B cell (primary cell): ENCODE measurements at regions not wholly inside any gene's neighbourhood (a gene's known extent, or its start where the extent isn't known, plus 50 kb on each side); places are given as distances from the start of the nearest gene placed in this dataset.

Experiments
- ATAC-seq: fragments of 200-7000 bp; cut with Tn5 transposase; one replicate; pipeline ENCODE4 v1.10.0; 2021; ENCODE audit warnings: low read depth, mild to moderate bottlenecking, moderate number of reproducible peaks, moderate library complexity
- CTCF ChIA-PET: fragments of 350-600 bp; sonication (Branson Sonifier 250); formaldehyde crosslinking; loops from one replicate; lab custom pipeline; 2021; ENCODE audit warnings: antibody characterized with exemption, inconsistent platforms; lab: Charles Lee
- POLR2A ChIA-PET: fragments of 350-600 bp; sonication (Branson Sonifier 250); formaldehyde crosslinking; loops from one replicate; lab custom pipeline; 2021; ENCODE audit warnings: antibody characterized with exemption; lab: Charles Lee
- DNase-seq: peaks from one replicate; pipeline ENCODE4 v3.0.0; 2013
- H2AFZ ChIP-seq: 2 replicates; pipeline ENCODE4 v1.6.1; 2012; ENCODE audit warnings: mild to moderate bottlenecking, low read depth, low read length; ENCODE audit not compliant: insufficient read depth, poor library complexity, severe bottlenecking
- H3K27ac ChIP-seq, 2 donors: 1 replicate in 1 of 2; 2 replicates in 1 of 2; pipeline ENCODE4 v1.5.1; 2012 to 2013; ENCODE audit warnings: low read length in 2 of 2, mild to moderate bottlenecking in 2 of 2, moderate library complexity in 1 of 2
- H3K27me3 ChIP-seq, 4 experiments: fragments of 200-600 bp in 1 of 4; sonication (generic) in 1 of 4; replicated peaks in 1 of 4; 1 replicate in 2 of 4; 2 replicates in 2 of 4; pipeline versions ENCODE4 v1.6.1 to v1.7.0; 2013 to 2016; ENCODE audit warnings: low read length in 3 of 4, mild to moderate bottlenecking in 2 of 4, mixed read lengths in 1 of 4, moderate library complexity in 1 of 4; ENCODE audit not compliant: insufficient read depth in 4 of 4, control insufficient read depth in 3 of 4; ENCODE audit errors: control extremely low read depth in 1 of 4
- H3K36me3 ChIP-seq, 2 experiments: replicated peaks in 1 of 2; 1 replicate in 1 of 2; 2 replicates in 1 of 2; pipeline versions ENCODE4 v1.6.1 to v1.7.1; 2013; ENCODE audit warnings: low read length in 1 of 2; ENCODE audit not compliant: insufficient read depth in 2 of 2, control insufficient read depth in 1 of 2; ENCODE audit errors: control extremely low read depth in 1 of 2, extremely low read depth in 1 of 2
- H3K4me1 ChIP-seq, 2 donors: fragments of 200-600 bp in 1 of 2; sonication (generic) in 1 of 2; 1 replicate in 1 of 2; 2 replicates in 1 of 2; pipeline versions ENCODE4 v1.5.1 to v1.6.1; 2013 to 2017; ENCODE audit warnings: low read length in 2 of 2; ENCODE audit not compliant: control insufficient read depth in 2 of 2, insufficient read depth in 2 of 2
- H3K4me2 ChIP-seq: replicated peaks from 2 replicates; pipeline ENCODE3; 2012; ENCODE audit warnings: mild to moderate bottlenecking, low read depth, low read length; ENCODE audit not compliant: poor library complexity, severe bottlenecking
- H3K4me3 ChIP-seq, 5 experiments: fragments of 200-600 bp in 1 of 5; sonication (generic) in 1 of 5; 1 replicate in 3 of 5; 2 replicates in 2 of 5; pipeline versions ENCODE4 v1.5.1 to v1.7.0; 2011 to 2016; ENCODE audit warnings: low read length in 4 of 5, mild to moderate bottlenecking in 4 of 5, low read depth in 2 of 5, control low read depth in 1 of 5, moderate library complexity in 1 of 5; ENCODE audit not compliant: insufficient read depth in 1 of 5; ENCODE audit errors: control extremely low read depth in 1 of 5, extremely low read depth in 1 of 5
- H3K79me2 ChIP-seq: fragments of 200-600 bp; sonication (generic); one replicate; pipeline ENCODE4 v1.6.0; 2016; ENCODE audit warnings: low read length; ENCODE audit not compliant: control insufficient read depth, insufficient read depth
- H3K9ac ChIP-seq: fragments of 200-600 bp; sonication (generic); 2 replicates; pipeline ENCODE4 v1.6.1; 2017; ENCODE audit warnings: mild to moderate bottlenecking, low read length, moderate library complexity
- H3K9me3 ChIP-seq, 3 donors: one replicate each; pipeline versions ENCODE4 v1.6.1 to v1.7.1; 2013; ENCODE audit warnings: low read length in 2 of 3; ENCODE audit not compliant: control insufficient read depth in 2 of 3, insufficient read depth in 1 of 3; ENCODE audit errors: control extremely low read depth in 1 of 3
- H4K20me1 ChIP-seq: 2 replicates; pipeline ENCODE4 v1.6.0; 2012; ENCODE audit warnings: mild to moderate bottlenecking, low read length; ENCODE audit not compliant: insufficient read depth, control insufficient read depth, poor library complexity, severe bottlenecking
- H3K27ac Mint-ChIP-seq: one replicate; pipeline ENCODE4 v1.8.0; 2021; ENCODE audit warnings: mixed read lengths
- H3K27me3 Mint-ChIP-seq: one replicate; pipeline ENCODE4 v1.8.0; 2021; ENCODE audit warnings: mixed read lengths
- H3K4me1 Mint-ChIP-seq: one replicate; pipeline ENCODE4 v1.8.0; 2021; ENCODE audit warnings: mixed read lengths
- H3K4me3 Mint-ChIP-seq: one replicate; pipeline ENCODE4 v1.8.0; 2021; ENCODE audit warnings: mixed read lengths
- H3K9me3 Mint-ChIP-seq: one replicate; pipeline ENCODE4 v1.8.0; 2022; ENCODE audit warnings: mixed read lengths; ENCODE audit not compliant: insufficient read depth
- EZH2 ChIP-seq: IDR thresholded peaks from 2 replicates; pipeline ENCODE4 v1.6.1; 2012; ENCODE audit warnings: borderline replicate concordance, low read depth, mild to moderate bottlenecking, moderate library complexity, low read length; ENCODE audit not compliant: insufficient read depth, poor library complexity, severe bottlenecking
- WGBS: methylation state at CpG from one replicate; pipeline ENCODE4 v1.1.5; 2013; ENCODE audit warnings: missing lambda C conversion rate; ENCODE audit not compliant: insufficient coverage; 5-methylcytosine and 5-hydroxymethylcytosine counted together
- intact Hi-C: fragments of 100-400 bp; cut with micrococcal nuclease; formaldehyde crosslinking; loops from one replicate; pipeline ENCODE4 v1.10.0; 2022
- TF ChIP-seq, protein P1 (sequence below): fragments of 200-600 bp; IDR thresholded peaks from one replicate; pipeline ENCODE4 v1.8.0; 2022; ENCODE audit warnings: antibody characterized with exemption, mild to moderate bottlenecking

DNA sequence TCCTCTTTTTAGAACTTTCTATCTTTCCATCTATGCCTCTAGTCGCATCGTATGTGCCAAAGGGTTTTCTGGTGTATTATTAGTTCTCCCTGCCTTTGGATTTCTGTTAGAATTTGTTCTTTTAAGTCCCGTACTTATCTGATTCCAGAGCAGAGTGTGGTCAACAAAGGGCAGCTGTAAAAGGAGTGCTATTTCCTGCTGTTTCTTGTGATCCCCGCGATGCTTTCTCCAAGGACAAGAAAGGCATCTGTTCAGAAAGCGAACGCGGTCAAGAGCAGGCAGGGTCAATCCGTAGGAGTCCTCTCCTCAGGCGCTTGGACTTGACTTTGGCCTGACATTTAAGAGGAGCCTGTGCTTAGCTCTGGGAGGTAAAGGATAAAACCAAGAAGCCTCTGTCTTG, 1152.1 kb upstream of the AUTS2 start:
- ChIA-PET POLR2A (no interaction called here), CTCF (no interaction called here)
- TF ChIP-seq, protein P1, sequence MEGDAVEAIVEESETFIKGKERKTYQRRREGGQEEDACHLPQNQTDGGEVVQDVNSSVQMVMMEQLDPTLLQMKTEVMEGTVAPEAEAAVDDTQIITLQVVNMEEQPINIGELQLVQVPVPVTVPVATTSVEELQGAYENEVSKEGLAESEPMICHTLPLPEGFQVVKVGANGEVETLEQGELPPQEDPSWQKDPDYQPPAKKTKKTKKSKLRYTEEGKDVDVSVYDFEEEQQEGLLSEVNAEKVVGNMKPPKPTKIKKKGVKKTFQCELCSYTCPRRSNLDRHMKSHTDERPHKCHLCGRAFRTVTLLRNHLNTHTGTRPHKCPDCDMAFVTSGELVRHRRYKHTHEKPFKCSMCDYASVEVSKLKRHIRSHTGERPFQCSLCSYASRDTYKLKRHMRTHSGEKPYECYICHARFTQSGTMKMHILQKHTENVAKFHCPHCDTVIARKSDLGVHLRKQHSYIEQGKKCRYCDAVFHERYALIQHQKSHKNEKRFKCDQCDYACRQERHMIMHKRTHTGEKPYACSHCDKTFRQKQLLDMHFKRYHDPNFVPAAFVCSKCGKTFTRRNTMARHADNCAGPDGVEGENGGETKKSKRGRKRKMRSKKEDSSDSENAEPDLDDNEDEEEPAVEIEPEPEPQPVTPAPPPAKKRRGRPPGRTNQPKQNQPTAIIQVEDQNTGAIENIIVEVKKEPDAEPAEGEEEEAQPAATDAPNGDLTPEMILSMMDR = no peak
- TF ChIP-seq EZH2 = no peak
- Mint-ChIP-seq H3K27ac (no peak overlapping the region), H3K4me3 (no peak overlapping the region), H3K4me1 (no peaks in the 10 kb centered on the region), H3K27me3 (no peaks in the 10 kb centered on the region), H3K9me3 (peaks cover 2% of the 10 kb centered on the region)
- ATAC-seq = no peak
- Histone ChIP-seq H3K27me3 (no peaks in the 10 kb centered on the region), H3K9ac (no peak overlapping the region), H3K79me2 (no peaks in the 10 kb centered on the region), H2AFZ (no peak overlapping the region), H3K36me3 (no peaks in the 10 kb centered on the region), H3K4me2 (no peak overlapping the region), H3K4me3 (no peak overlapping the region), H4K20me1 (no peaks in the 10 kb centered on the region), H3K27ac (no peak overlapping the region), H3K4me1 (no peaks in the 10 kb centered on the region), H3K9me3 (peaks cover 0 to 12% (median 0%) of the 10 kb centered on the region in 3 donors)
- intact Hi-C loops = no loop called here
- WGBS = 41% methylated on average over 10 of the region's 10 CpGs
- DNase-seq = no peak

DNA sequence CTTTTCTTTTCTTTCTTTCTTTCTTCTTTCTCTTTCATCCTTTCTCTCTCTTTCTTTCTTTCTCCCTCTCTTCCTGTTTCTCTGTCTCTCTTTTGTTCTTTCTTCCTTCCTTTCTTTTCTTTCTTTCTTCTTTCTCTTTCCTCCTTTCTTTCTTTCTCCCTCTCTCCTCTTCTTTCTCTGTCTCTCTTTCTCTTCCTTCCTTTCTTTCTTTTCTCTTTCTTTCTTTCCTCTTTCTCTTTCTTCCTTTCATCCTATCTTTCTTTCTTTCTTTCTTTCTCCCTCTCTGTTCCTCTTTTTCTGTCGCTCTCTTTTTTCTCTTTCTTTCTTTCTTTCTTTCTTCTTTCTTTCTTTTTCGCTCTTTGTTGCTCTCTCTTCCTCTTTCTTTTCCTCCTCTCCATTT, 1149.2 kb upstream of the AUTS2 start:
- H3K27me3 ChIP-seq = no peaks in the 10 kb centered on the region
- WGBS = 82% methylated on average over 2 of the region's 2 CpGs
- no peaks in the 10 kb centered on the region for H3K79me2 ChIP-seq
- Mint-ChIP-seq H3K27ac (no peak overlapping the region), H3K9me3 (peaks cover 2% of the 10 kb centered on the region), H3K4me3 (no peak overlapping the region), H3K27me3 (no peaks in the 10 kb centered on the region), H3K4me1 (no peaks in the 10 kb centered on the region)
- no peak overlapping the region for H3K4me2 ChIP-seq
- H2AFZ ChIP-seq = no peak overlapping the region
- no peaks in the 10 kb centered on the region for H4K20me1 ChIP-seq
- H3K4me1 ChIP-seq = no peaks in the 10 kb centered on the region
- DNase-seq (no peak), ATAC-seq (no peak)
- intact Hi-C loops = no loop called here
- POLR2A ChIA-PET = no interaction called here
- H3K9me3 ChIP-seq = peaks cover 0 to 12% (median 0%) of the 10 kb centered on the region in 3 donors
- CTCF ChIA-PET = no interaction called here
- no peak overlapping the region for H3K27ac ChIP-seq
- H3K4me3 ChIP-seq = no peak overlapping the region
- TF ChIP-seq, protein P1 = peak; percentile 61
- TF ChIP-seq EZH2 = no peak
- no peaks in the 10 kb centered on the region for H3K36me3 ChIP-seq
- H3K9ac ChIP-seq = no peak overlapping the region
